GM12864 (cell line): ENCODE measurements at regions not wholly inside any gene's neighbourhood (a gene's known extent, or its start where the extent isn't known, plus 50 kb on each side); places are given as distances from the start of the nearest gene placed in this dataset.

Experiments used
- DNase-seq: peaks from one replicate; pipeline ENCODE4 v3.0.0-alpha.2; 2011; ENCODE audit warnings: low read depth
- H3K4me3 ChIP-seq: 2 replicates; pipeline ENCODE4 v1.5.1; 2011; ENCODE audit warnings: mild to moderate bottlenecking, low read depth, low read length, control low read depth
- TF ChIP-seq, protein P1 (sequence below): IDR thresholded peaks from 2 replicates; pipeline ENCODE4 v1.5.1; 2011; ENCODE audit warnings: low read depth, mild to moderate bottlenecking, moderate library complexity, low read length, control low read depth, inconsistent platforms; ENCODE audit errors: missing control alignments

GRCh38 chr1:68586766-68587165 lies 89.9 kb upstream of the DEPDC1 start:
- TF ChIP-seq, protein P1, sequence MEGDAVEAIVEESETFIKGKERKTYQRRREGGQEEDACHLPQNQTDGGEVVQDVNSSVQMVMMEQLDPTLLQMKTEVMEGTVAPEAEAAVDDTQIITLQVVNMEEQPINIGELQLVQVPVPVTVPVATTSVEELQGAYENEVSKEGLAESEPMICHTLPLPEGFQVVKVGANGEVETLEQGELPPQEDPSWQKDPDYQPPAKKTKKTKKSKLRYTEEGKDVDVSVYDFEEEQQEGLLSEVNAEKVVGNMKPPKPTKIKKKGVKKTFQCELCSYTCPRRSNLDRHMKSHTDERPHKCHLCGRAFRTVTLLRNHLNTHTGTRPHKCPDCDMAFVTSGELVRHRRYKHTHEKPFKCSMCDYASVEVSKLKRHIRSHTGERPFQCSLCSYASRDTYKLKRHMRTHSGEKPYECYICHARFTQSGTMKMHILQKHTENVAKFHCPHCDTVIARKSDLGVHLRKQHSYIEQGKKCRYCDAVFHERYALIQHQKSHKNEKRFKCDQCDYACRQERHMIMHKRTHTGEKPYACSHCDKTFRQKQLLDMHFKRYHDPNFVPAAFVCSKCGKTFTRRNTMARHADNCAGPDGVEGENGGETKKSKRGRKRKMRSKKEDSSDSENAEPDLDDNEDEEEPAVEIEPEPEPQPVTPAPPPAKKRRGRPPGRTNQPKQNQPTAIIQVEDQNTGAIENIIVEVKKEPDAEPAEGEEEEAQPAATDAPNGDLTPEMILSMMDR: no peak
- H3K4me3 ChIP-seq: no peak overlapping the region
- DNase-seq: no peak

DNA sequence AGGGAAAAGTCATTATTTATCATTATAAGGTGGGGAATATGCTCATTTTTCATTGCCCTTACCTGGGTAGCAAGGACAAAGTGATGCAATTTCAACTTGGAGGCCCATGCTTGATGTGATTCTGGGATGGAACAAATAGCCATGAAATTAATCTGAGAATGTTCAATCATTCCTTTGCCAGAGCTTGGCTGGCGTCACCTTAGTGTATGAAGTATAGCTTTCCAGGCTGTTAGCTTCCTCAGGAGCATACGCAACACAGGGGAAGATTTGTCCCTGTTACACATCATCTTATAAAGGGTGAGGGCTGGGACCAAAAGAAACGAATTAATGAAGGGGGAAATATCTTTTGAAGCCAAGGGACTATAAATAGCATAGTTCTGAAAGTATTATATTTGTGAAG lies 91.4 kb upstream of the DEPDC1 start:
- no peak for DNase-seq
- H3K4me3 ChIP-seq: no peak overlapping the region
- TF ChIP-seq, protein P1: no peak

- no peak for DNase-seq
- no peak overlapping the region for H3K4me3 ChIP-seq
- TF ChIP-seq, protein P1: no peak
Measured at GRCh38 chr1:68590473-68590872, 93.6 kb upstream of the DEPDC1 start.

GRCh38 chr1:68594851-68595250 lies 98.0 kb upstream of the DEPDC1 start:
- TF ChIP-seq, protein P1: no peak
- no peak for DNase-seq
- H3K4me3 ChIP-seq: no peak overlapping the region

- no peak overlapping the region for H3K4me3 ChIP-seq
- no peak for DNase-seq
- TF ChIP-seq, protein P1: peak; percentile 57
Measured at GRCh38 chr1:68600049-68600661, 103.3 kb upstream of the DEPDC1 start.

GRCh38 chr1:68608289-68608688 lies 111.4 kb upstream of the DEPDC1 start:
- no peak overlapping the region for H3K4me3 ChIP-seq
- DNase-seq: no peak
- TF ChIP-seq, protein P1: no peak

DNA sequence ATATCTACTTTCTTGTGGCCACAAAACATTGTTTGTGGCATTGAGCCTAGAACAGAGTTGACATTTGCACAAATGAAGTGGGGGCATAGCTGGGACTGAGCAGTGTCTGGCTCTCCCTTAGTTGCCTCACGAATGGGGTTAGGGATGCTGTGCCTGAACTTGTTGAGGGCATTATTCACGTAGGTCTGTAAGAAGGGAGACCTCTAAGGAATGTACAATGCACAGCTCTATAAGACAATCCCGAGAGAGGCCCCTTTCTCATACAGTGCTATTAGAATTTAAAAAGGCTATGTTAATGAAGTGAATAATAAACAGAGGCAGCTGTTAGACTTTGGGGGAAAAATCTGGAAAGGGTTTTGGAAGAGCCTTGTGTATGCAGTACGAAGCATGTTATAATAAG lies 118.4 kb upstream of the DEPDC1 start:
- TF ChIP-seq, protein P1: no peak
- H3K4me3 ChIP-seq: no peak overlapping the region
- DNase-seq: no peak
